Endothelial cell of umbilical vein (primary cell): ENCODE measurements at regions not wholly inside any gene's neighbourhood (a gene's known extent, or its start where the extent isn't known, plus 50 kb on each side); places are given as distances from the start of the nearest gene placed in this dataset.

Experiments used
- BruUV-seq: library from RNA; stranded (reverse); fragments of 400-500 nt; replicated peaks from 2 replicates; lab custom pipeline; 2021; lab: Mats Ljungman, UMichigan
- CTCF ChIA-PET: fragments of 300-600, 350-600 bp; sonication (Branson Sonifier 250); formaldehyde crosslinking; loops from one replicate; lab custom pipeline; 2021; ENCODE audit warnings: antibody characterized with exemption, inconsistent platforms; lab: Charles Lee
- POLR2A ChIA-PET: fragments of 300-600, 350-600 bp; sonication (Branson Sonifier 250); formaldehyde crosslinking; loops from one replicate; lab custom pipeline; 2021; ENCODE audit warnings: antibody characterized with exemption, inconsistent platforms; lab: Charles Lee
- DNase-seq: peaks from one replicate; pipeline ENCODE4 v3.0.0-alpha.2; 2011; ENCODE audit warnings: low read depth, low spot score
- FAIRE-seq: peaks from 2 replicates; lab custom pipeline; 2011; peaks lifted over from hg19 to GRCh38; lab: Jason Lieb, UNC
- H2AFZ ChIP-seq: 2 replicates; pipeline ENCODE4 v1.6.0; 2012; ENCODE audit warnings: low read depth, low read length, control low read depth, inconsistent platforms
- H3K27ac ChIP-seq: 2 replicates; pipeline ENCODE4 v1.5.1; 2011; ENCODE audit warnings: low read depth, mild to moderate bottlenecking, control low read depth, low read length, moderate library complexity; ENCODE audit not compliant: insufficient read depth
- H3K27me3 ChIP-seq, 2 experiments: 2 replicates each; pipeline versions ENCODE4 v1.6.0 to v1.6.1; 2011; ENCODE audit warnings: low read length in 2 of 2, mixed read lengths in 1 of 2; ENCODE audit not compliant: control insufficient read depth in 2 of 2, insufficient read depth in 2 of 2
- H3K36me3 ChIP-seq, 2 experiments: 2 replicates in 1 of 2; 3 replicates in 1 of 2; pipeline ENCODE4 v1.5.1; 2011; ENCODE audit warnings: low read length in 2 of 2, mild to moderate bottlenecking in 1 of 2, moderate library complexity in 1 of 2; ENCODE audit not compliant: control insufficient read depth in 2 of 2, insufficient read depth in 2 of 2; ENCODE audit errors: extremely low read depth in 1 of 2
- H3K4me1 ChIP-seq: 3 replicates; pipeline ENCODE4 v1.5.1; 2011; ENCODE audit warnings: mild to moderate bottlenecking, low read length; ENCODE audit not compliant: control insufficient read depth, insufficient read depth; ENCODE audit errors: extremely low read depth
- H3K4me2 ChIP-seq: 2 replicates; pipeline ENCODE4 v1.6.1; 2011; ENCODE audit warnings: low read length, control low read depth, mixed read lengths; ENCODE audit not compliant: insufficient read depth
- H3K4me3 ChIP-seq, 3 experiments: fragments of 200-600 bp in 1 of 3; sonication (generic), shearing (Covaris generic) in 1 of 3; replicated peaks in 1 of 3; 2 replicates each; pipeline ENCODE4 v1.5.1; 2011 to 2016; ENCODE audit warnings: control low read depth in 3 of 3, low read length in 3 of 3, mild to moderate bottlenecking in 2 of 3, inconsistent platforms in 1 of 3, low read depth in 1 of 3, moderate library complexity in 1 of 3; ENCODE audit not compliant: insufficient read depth in 1 of 3
- H3K79me2 ChIP-seq: 2 replicates; pipeline ENCODE4 v1.6.0; 2012; ENCODE audit warnings: low read length, inconsistent platforms; ENCODE audit not compliant: control insufficient read depth, insufficient read depth
- H3K9ac ChIP-seq: replicated peaks from 2 replicates; pipeline ENCODE3; 2011; ENCODE audit warnings: low read length, control low read depth; ENCODE audit not compliant: insufficient read depth; ENCODE audit errors: extremely low read depth
- H3K9me1 ChIP-seq: replicated peaks from 3 replicates; pipeline ENCODE4 v1.6.0; 2011; ENCODE audit warnings: mild to moderate bottlenecking, low read length; ENCODE audit not compliant: control insufficient read depth, insufficient read depth; ENCODE audit errors: extremely low read depth
- H3K9me3 ChIP-seq: replicated peaks from 2 replicates; pipeline ENCODE4 v1.5.1; 2012; ENCODE audit warnings: low read length, inconsistent platforms; ENCODE audit not compliant: control insufficient read depth, insufficient read depth
- H4K20me1 ChIP-seq: replicated peaks from 2 replicates; pipeline ENCODE3; 2011; ENCODE audit warnings: mild to moderate bottlenecking, low read length; ENCODE audit not compliant: control insufficient read depth, insufficient read depth; ENCODE audit errors: extremely low read depth
- CTCF ChIP-seq, 2 donors: IDR thresholded peaks; 1 replicate in 1 of 2; 2 replicates in 1 of 2; pipeline ENCODE4 v1.5.1; 2011; ENCODE audit warnings: low read length in 2 of 2, mild to moderate bottlenecking in 2 of 2, moderate library complexity in 2 of 2, control low read depth in 1 of 2, inconsistent platforms in 1 of 2, low read depth in 1 of 2; ENCODE audit not compliant: insufficient read depth in 1 of 2; ENCODE audit errors: extremely low read depth in 1 of 2
- EZH2 ChIP-seq: IDR thresholded peaks from 2 replicates; pipeline ENCODE4 v1.6.1; 2012; ENCODE audit warnings: borderline replicate concordance, low read depth, mild to moderate bottlenecking, moderate library complexity, low read length, inconsistent platforms; ENCODE audit not compliant: severe bottlenecking
- FOS ChIP-seq: IDR thresholded peaks from 2 replicates; pipeline ENCODE4 v1.6.1; 2011; ENCODE audit warnings: mild to moderate bottlenecking, low read length, moderate library complexity, borderline replicate concordance; ENCODE audit not compliant: insufficient read depth
- GATA2 ChIP-seq: IDR thresholded peaks from 2 replicates; pipeline ENCODE4 v1.7.0; 2011; ENCODE audit warnings: low read depth, mild to moderate bottlenecking, moderate library complexity, mixed read lengths, low read length; ENCODE audit not compliant: insufficient read length, insufficient read depth
- JUN ChIP-seq: IDR thresholded peaks from 2 replicates; pipeline ENCODE4 v1.6.1; 2011; ENCODE audit warnings: borderline replicate concordance, low read depth; ENCODE audit not compliant: insufficient read length, insufficient read depth
- MAX ChIP-seq: IDR thresholded peaks from 2 replicates; pipeline ENCODE4 v1.6.1; 2011; ENCODE audit not compliant: insufficient read depth, insufficient read length
- MYC ChIP-seq: IDR thresholded peaks from one replicate; pipeline ENCODE4 v1.6.1; 2011; ENCODE audit warnings: mild to moderate bottlenecking, low read depth, low read length
- POLR2A ChIP-seq: IDR thresholded peaks from 2 replicates; pipeline ENCODE4 v1.6.1; 2012; ENCODE audit warnings: low read depth, mild to moderate bottlenecking, control low read depth, low read length
- POLR2AphosphoS5 ChIP-seq: IDR thresholded peaks from 2 replicates; pipeline ENCODE4 v1.6.1; 2012; ENCODE audit warnings: low read depth, mild to moderate bottlenecking, control low read depth, low read length, moderate library complexity; ENCODE audit not compliant: insufficient read depth
- dilution Hi-C: fragments of 300-500 bp; cut with MboI; formaldehyde crosslinking; loops from one replicate; pipeline ENCODE4 v1.15.0; 2019; ENCODE audit warnings: low sequenced_read_pairs; ENCODE audit not compliant: extremely low pct_ligation_motif_present
- intact Hi-C: fragments of 100-400 bp; cut with micrococcal nuclease; formaldehyde crosslinking; loops from one replicate; pipeline ENCODE4 v1.10.0; 2022

GRCh38 chr20:41989039-41989679 is 371.0 kb upstream of the CHD6 start:
- TF ChIP-seq POLR2AphosphoS5 (no peak), CTCF (IDR thresholded peaks at IDR 0.05; ENCODE audit: extremely low read depth in 1 of 2, insufficient read depth in 1 of 2, low read depth in 1 of 2, low read length in 2 of 2) (no peak), EZH2 (no peak), MYC (no peak), JUN (no peak), POLR2A (no peak), FOS (no peak), MAX (no peak), GATA2 (no peak)
- DNase-seq (no peak), FAIRE-seq (no peak)
- H3K27me3 ChIP-seq = no peaks in the 10 kb centered on the region
- H3K79me2 ChIP-seq = no peaks in the 10 kb centered on the region
- no peaks in the 10 kb centered on the region for H3K9me3 ChIP-seq
- H3K4me1 ChIP-seq = peaks cover 13% of the 10 kb centered on the region
- no peaks in the 10 kb centered on the region for H4K20me1 ChIP-seq
- dilution Hi-C loops (no loop called here), intact Hi-C loops (no loop called here)
- H3K9me1 ChIP-seq = no peaks in the 10 kb centered on the region
- ChIA-PET POLR2A (no interaction called here), CTCF (no interaction called here)
- no TSS peak for BruUV-seq
- H3K36me3 ChIP-seq = no peaks in the 10 kb centered on the region
- H3K4me3 ChIP-seq = no peak overlapping the region
- H2AFZ ChIP-seq = no peak overlapping the region
- H3K9ac ChIP-seq = no peak overlapping the region
- H3K4me2 ChIP-seq = no peak overlapping the region
- H3K27ac ChIP-seq = no peak overlapping the region
